ENCODE measurements at regions not wholly inside any gene's neighbourhood (a gene's known extent, or its start where the extent isn't known, plus 50 kb on each side); places are given as distances from the start of the nearest gene placed in this dataset.
"Not testable (repeated sequence)": the region's sequence is repeated elsewhere in the genome, so short reads cannot be mapped to it uniquely, and the experiment has no call there.

- H3K4me3 ChIP-seq: no peak overlapping the region
- H3K9me3 ChIP-seq (ENCODE audit: low read depth, low read length): no peaks in the 10 kb centered on the region
- TF ChIP-seq EZH2 (IDR thresholded peaks at IDR 0.05): no peak
- TF ChIP-seq POLR2AphosphoS5 (IDR thresholded peaks at IDR 0.05; ENCODE audit: borderline replicate concordance, low read depth, low read length): no peak
- no peak for TF ChIP-seq FOXP2 (optimal IDR thresholded peaks at IDR 0.05; ENCODE audit: control extremely low read depth, extremely low read length, insufficient read depth)
- H3K9ac ChIP-seq (ENCODE audit: insufficient read length): no peak overlapping the region
- H3K36me3 ChIP-seq (ENCODE audit: insufficient read depth, low read length): no peaks in the 10 kb centered on the region
- no peak overlapping the region for H3K27ac ChIP-seq
- DNase-seq (ENCODE audit: low read depth, low spot score): no peak
Measured at GRCh38 chr12:84046859-84047258, 865.7 kb downstream of the SLC6A15 start.

GRCh38 chr12:84043355-84043754 lies 869.2 kb downstream of the SLC6A15 start:
- Histone ChIP-seq H3K9ac (ENCODE audit: insufficient read length) (no peak overlapping the region), H3K4me3 (no peak overlapping the region), H3K36me3 (ENCODE audit: insufficient read depth, low read length) (no peaks in the 10 kb centered on the region), H3K9me3 (ENCODE audit: low read depth, low read length) (no peaks in the 10 kb centered on the region), H3K27ac (no peak overlapping the region)
- no peak for DNase-seq (ENCODE audit: low read depth, low spot score)
- no peak for TF ChIP-seq EZH2 (IDR thresholded peaks at IDR 0.05)
- no peak for TF ChIP-seq POLR2AphosphoS5 (IDR thresholded peaks at IDR 0.05; ENCODE audit: borderline replicate concordance, low read depth, low read length)
- no peak for TF ChIP-seq FOXP2 (optimal IDR thresholded peaks at IDR 0.05; ENCODE audit: control extremely low read depth, extremely low read length, insufficient read depth)

DNA sequence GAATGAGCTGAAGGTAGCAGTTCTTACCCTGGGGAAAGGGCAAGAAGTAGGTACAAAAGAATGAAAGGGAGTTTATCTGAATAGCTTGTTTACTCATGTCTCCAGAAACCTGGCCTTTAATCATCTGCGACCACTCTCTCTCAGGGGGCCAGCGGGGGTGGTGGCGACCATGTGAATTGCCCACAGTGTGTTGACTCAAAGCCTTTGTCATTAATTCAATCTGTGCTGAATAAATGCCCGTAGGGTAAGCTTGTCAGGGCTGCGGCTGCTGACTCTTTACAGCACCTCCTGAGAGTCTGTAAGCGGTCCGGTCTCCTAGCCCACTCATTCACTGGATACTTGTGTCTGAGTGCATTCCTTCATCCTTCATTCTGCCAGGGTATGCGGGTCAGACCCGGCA lies 874.4 kb downstream of the SLC6A15 start:
- DNase-seq (ENCODE audit: low read depth, low spot score): no peak

DNA sequence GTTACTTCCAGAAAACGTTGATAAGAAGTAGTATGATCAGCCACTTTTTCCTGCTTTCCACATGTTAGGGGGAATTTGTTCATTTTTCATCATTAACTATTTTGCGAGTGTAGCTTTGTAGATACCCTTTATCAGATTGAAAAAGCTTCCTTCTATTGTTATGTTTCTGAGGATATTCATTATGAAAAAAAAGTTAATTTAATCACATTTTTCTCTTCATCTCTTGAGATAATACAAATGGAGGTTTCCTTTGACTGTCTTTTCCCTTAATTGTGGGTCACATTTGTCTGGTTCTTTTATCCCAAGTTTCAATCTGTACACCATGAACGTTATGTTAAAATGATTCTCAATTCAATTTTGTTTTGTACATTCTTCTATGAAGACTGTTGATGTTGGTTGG lies 875.7 kb downstream of the SLC6A15 start:
- Histone ChIP-seq H3K36me3 (ENCODE audit: insufficient read depth, low read length) (no peaks in the 10 kb centered on the region), H3K9me3 (ENCODE audit: low read depth, low read length) (no peaks in the 10 kb centered on the region), H3K27ac (no peak overlapping the region), H3K9ac (ENCODE audit: insufficient read length) (no peak overlapping the region), H3K4me3 (no peak overlapping the region)
- TF ChIP-seq EZH2 (IDR thresholded peaks at IDR 0.05) (no peak), FOXP2 (optimal IDR thresholded peaks at IDR 0.05; ENCODE audit: control extremely low read depth, extremely low read length, insufficient read depth) (no peak), POLR2AphosphoS5 (IDR thresholded peaks at IDR 0.05; ENCODE audit: borderline replicate concordance, low read depth, low read length) (no peak)
- no peak for DNase-seq (ENCODE audit: low read depth, low spot score)

More for the DNA sequence above, 874.4 kb downstream of the SLC6A15 start:
- H3K9ac ChIP-seq (ENCODE audit: insufficient read length): no peak overlapping the region
- TF ChIP-seq FOXP2 (optimal IDR thresholded peaks at IDR 0.05; ENCODE audit: control extremely low read depth, extremely low read length, insufficient read depth) (no peak), POLR2AphosphoS5 (IDR thresholded peaks at IDR 0.05; ENCODE audit: borderline replicate concordance, low read depth, low read length) (no peak), EZH2 (IDR thresholded peaks at IDR 0.05) (no peak)
- H3K27ac ChIP-seq: no peak overlapping the region
- H3K4me3 ChIP-seq: no peak overlapping the region
- no peaks in the 10 kb centered on the region for H3K9me3 ChIP-seq (ENCODE audit: low read depth, low read length)
- H3K36me3 ChIP-seq (ENCODE audit: insufficient read depth, low read length): no peaks in the 10 kb centered on the region

- no peak overlapping the region for H3K4me3 ChIP-seq
- no peaks in the 10 kb centered on the region for H3K9me3 ChIP-seq (ENCODE audit: low read depth, low read length)
- TF ChIP-seq EZH2 (IDR thresholded peaks at IDR 0.05): no peak
- TF ChIP-seq FOXP2 (optimal IDR thresholded peaks at IDR 0.05; ENCODE audit: control extremely low read depth, extremely low read length, insufficient read depth): no peak
- TF ChIP-seq POLR2AphosphoS5 (IDR thresholded peaks at IDR 0.05; ENCODE audit: borderline replicate concordance, low read depth, low read length): no peak
- H3K27ac ChIP-seq: no peak overlapping the region
- no peaks in the 10 kb centered on the region for H3K36me3 ChIP-seq (ENCODE audit: insufficient read depth, low read length)
- H3K9ac ChIP-seq (ENCODE audit: insufficient read length): no peak overlapping the region
- no peak for DNase-seq (ENCODE audit: low read depth, low spot score)
Measured at GRCh38 chr12:84035766-84036165, 876.8 kb downstream of the SLC6A15 start.

- no peaks in the 10 kb centered on the region for H3K9me3 ChIP-seq (ENCODE audit: low read depth, low read length)
- TF ChIP-seq EZH2 (IDR thresholded peaks at IDR 0.05) (no peak), POLR2AphosphoS5 (IDR thresholded peaks at IDR 0.05; ENCODE audit: borderline replicate concordance, low read depth, low read length) (no peak), FOXP2 (optimal IDR thresholded peaks at IDR 0.05; ENCODE audit: control extremely low read depth, extremely low read length, insufficient read depth) (no peak)
- no peak overlapping the region for H3K27ac ChIP-seq
- DNase-seq (ENCODE audit: low read depth, low spot score): no peak
- no peaks in the 10 kb centered on the region for H3K36me3 ChIP-seq (ENCODE audit: insufficient read depth, low read length)
- H3K9ac ChIP-seq (ENCODE audit: insufficient read length): no peak overlapping the region
- H3K4me3 ChIP-seq: no peak overlapping the region
Measured at GRCh38 chr12:84034871-84035270, 877.7 kb downstream of the SLC6A15 start.

GRCh38 chr12:84033162-84033561 lies 879.4 kb downstream of the SLC6A15 start:
- DNase-seq (ENCODE audit: low read depth, low spot score): no peak
- TF ChIP-seq EZH2 (IDR thresholded peaks at IDR 0.05): no peak
- TF ChIP-seq POLR2AphosphoS5 (IDR thresholded peaks at IDR 0.05; ENCODE audit: borderline replicate concordance, low read depth, low read length): no peak
- TF ChIP-seq FOXP2 (optimal IDR thresholded peaks at IDR 0.05; ENCODE audit: control extremely low read depth, extremely low read length, insufficient read depth): no peak

GRCh38 chr12:84018556-84019179 lies 893.9 kb downstream of the SLC6A15 start:
- H3K27ac ChIP-seq; DNase-seq (ENCODE audit: low read depth, low spot score); H3K36me3 ChIP-seq (ENCODE audit: insufficient read depth, low read length); H3K9me3 ChIP-seq (ENCODE audit: low read depth, low read length); H3K4me3 ChIP-seq; H3K9ac ChIP-seq (ENCODE audit: insufficient read length): not testable (repeated sequence)

More at GRCh38 chr12:84033162-84033561, 879.4 kb downstream of the SLC6A15 start:
- no peak overlapping the region for H3K27ac ChIP-seq
- H3K9ac ChIP-seq (ENCODE audit: insufficient read length): no peak overlapping the region
- H3K9me3 ChIP-seq (ENCODE audit: low read depth, low read length): no peaks in the 10 kb centered on the region
- H3K36me3 ChIP-seq (ENCODE audit: insufficient read depth, low read length): no peaks in the 10 kb centered on the region
- no peak overlapping the region for H3K4me3 ChIP-seq

- TF ChIP-seq FOXP2 (optimal IDR thresholded peaks at IDR 0.05; ENCODE audit: control extremely low read depth, extremely low read length, insufficient read depth) (no peak), EZH2 (IDR thresholded peaks at IDR 0.05) (no peak), POLR2AphosphoS5 (IDR thresholded peaks at IDR 0.05; ENCODE audit: borderline replicate concordance, low read depth, low read length) (no peak)
- Histone ChIP-seq H3K36me3 (ENCODE audit: insufficient read depth, low read length) (no peaks in the 10 kb centered on the region), H3K27ac (no peak overlapping the region), H3K9ac (ENCODE audit: insufficient read length) (no peak overlapping the region), H3K9me3 (ENCODE audit: low read depth, low read length) (no peaks in the 10 kb centered on the region), H3K4me3 (no peak overlapping the region)
- no peak for DNase-seq (ENCODE audit: low read depth, low spot score)
Measured at GRCh38 chr12:84016956-84017355, 895.6 kb downstream of the SLC6A15 start.
